GM21515 (cell line): ENCODE measurements at regions not wholly inside any gene's neighbourhood (a gene's known extent, or its start where the extent isn't known, plus 50 kb on each side); places are given as distances from the start of the nearest gene placed in this dataset.

Source experiments
- ATAC-seq: cut with Tn5 transposase; IDR thresholded peaks from one replicate; pipeline ENCODE4 v1.9.1; 2021; ENCODE audit not compliant: unreplicated experiment

DNA sequence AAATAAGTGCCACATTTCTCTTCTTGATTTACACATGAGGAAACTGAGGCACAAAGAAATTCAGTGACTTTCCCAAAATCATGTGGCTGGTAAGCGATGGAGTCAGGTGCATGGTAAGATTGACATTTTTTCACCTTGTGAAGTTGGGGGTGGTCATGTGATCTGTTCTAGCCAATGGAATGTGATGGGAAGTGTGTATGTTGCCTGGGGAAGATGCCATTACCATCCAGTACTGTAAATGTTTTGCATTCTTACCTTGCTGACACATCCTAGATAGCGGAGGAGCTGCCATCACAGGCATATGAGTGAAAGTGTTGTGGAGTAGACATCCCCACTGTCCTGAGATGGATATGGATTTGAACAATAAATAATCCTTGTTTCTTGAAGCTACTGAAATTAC lies 499.6 kb upstream of the SULF2 start:
- no peak for ATAC-seq

GRCh38 chr20:48284315-48284714 lies 499.0 kb upstream of the SULF2 start:
- ATAC-seq = no peak

- no peak for ATAC-seq
Observed at GRCh38 chr20:48283470-48284110, 498.3 kb upstream of the SULF2 start.

DNA sequence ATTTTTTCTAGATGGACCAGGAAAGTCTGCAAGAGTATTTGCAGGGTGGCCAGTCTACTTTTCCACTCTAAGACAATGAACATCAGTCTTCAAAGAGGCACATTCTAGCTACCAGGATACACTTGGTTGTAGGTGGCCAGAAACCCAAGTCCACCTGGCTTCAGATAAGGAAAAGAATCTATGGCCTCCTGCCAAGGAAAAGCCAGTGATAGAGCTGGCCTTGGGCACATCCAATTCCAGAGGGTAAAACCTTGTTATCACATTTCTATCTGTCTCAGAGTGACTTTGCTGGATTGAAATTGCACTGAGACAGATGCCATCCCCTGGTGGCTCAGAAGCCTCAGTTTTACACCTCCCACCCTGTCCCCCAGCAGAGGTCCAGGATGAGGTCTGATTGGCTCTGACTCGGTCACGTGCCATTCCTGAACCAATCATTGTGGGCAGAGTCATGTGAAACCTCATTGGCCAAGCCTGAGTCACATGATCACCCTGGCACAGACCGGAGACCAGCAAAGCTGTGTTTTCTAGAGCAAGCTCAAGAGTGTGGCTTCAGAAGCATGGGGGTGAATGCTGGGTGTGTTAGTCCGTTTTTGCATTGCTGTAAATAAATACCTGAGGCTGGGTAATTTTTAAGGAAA lies 497.4 kb upstream of the SULF2 start:
- no peak for ATAC-seq

GRCh38 chr20:48281501-48281900 lies 496.2 kb upstream of the SULF2 start:
- ATAC-seq = no peak

DNA sequence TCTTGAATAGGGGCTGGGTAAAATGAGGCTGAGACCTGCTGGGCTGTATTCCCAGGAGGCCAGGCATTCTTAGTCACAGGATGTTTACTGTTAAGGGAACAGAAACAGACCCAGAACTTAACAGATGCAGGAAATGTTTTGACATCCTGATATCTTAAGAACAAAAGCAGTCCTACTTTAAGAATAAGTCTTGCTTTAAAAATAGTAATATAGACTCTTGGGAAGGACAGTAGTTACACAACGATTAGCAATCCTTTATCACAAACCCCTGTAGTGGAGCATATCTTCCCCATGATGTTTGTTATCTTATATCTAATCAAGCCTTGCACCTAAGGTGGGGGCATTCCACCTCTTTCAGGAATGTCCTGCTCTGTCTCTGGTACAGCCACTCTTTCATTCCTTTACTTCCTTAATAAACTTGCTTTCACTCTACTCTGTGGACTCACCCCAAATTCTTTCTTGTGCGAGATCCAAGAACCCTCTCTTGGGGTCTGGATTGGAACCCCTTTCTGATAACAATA lies 493.7 kb upstream of the SULF2 start:
- no peak for ATAC-seq

DNA sequence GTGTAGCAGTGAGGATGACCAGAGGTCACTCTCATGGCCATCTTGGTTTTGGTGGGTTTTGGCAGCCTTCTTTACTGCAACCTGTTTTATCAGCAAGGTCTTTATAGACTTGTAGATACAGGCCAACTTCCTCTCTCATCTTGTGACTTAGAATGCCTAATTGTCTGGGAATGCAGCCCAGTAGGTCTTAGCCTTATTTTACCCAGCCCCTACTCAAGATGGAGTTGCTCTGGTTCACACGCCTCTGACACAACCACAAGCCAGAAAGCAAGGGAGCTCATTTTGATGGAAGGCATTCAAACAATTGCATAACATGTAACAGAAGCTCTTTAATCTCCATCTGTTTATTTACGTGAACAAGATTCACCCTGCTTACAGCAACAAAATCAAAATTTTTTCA lies 492.0 kb upstream of the SULF2 start:
- no peak for ATAC-seq

- ATAC-seq = no peak
Observed at GRCh38 chr20:48276021-48276342, 490.7 kb upstream of the SULF2 start.

- no peak for ATAC-seq
Observed at GRCh38 chr20:48275286-48276020, 490.2 kb upstream of the SULF2 start.

- no peak for ATAC-seq
Observed at GRCh38 chr20:48273843-48274242, 488.6 kb upstream of the SULF2 start.

- ATAC-seq = no peak
Observed at GRCh38 chr20:48270885-48271284, 485.6 kb upstream of the SULF2 start.

DNA sequence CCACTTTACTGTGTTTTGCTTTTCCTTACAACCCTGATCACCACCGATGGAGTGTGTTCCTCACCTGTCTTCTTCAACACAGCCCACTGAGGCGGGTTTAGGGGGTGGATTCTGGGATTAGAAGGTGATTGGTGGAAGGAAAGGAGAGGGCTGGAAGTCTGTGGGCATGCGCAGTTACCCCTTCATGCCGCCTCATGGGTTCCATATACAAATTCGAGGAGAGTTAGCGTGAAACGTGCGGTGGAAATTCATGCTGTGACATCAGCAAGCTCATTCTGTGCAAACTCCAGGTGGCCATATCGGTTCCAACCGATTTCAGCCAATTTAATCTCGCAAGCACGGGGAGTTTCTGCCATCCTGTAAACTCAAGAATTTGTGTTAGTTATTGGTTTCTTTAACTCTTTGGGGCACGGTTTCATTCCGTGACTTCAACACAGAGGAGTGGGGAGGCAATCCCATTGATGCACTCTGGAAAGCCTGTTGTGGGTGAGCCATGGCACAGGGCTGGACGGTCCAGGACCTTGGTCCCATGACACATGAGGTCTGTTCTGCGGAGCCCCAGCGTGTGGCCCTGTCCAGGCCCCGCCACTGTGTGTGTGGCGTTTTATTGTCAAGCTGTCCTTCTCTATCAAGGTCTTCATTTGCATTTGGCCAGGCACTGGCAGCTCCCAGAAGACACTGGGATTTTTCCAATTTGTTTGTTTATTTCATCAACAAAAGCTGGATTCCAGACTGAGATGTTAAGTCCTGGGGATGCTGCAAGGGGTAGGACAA lies 482.8 kb upstream of the SULF2 start:
- ATAC-seq = no peak

DNA sequence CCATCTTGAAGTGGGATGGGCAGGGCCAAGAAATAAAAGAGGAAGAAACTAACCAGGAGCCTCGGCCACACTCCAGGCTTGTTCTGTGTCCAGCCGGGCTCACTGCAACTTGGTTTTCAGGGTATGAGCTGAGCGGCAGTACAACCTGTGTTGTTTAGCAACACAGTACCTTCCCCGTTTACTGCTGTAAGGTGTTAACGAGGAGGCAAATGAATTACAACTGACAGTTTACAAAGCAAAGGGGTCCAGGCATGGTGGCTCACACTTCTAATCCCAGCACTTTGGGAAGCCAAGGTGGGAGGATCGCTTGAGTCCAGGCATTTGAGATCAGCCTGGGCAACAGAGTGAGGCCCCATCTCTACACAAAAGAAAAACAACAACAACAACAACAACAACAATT lies 481.3 kb upstream of the SULF2 start:
- ATAC-seq = no peak

- ATAC-seq = no peak
Observed at GRCh38 chr20:48265791-48266190, 480.5 kb upstream of the SULF2 start.

GRCh38 chr20:48262955-48263354 lies 477.7 kb upstream of the SULF2 start:
- ATAC-seq = no peak

DNA sequence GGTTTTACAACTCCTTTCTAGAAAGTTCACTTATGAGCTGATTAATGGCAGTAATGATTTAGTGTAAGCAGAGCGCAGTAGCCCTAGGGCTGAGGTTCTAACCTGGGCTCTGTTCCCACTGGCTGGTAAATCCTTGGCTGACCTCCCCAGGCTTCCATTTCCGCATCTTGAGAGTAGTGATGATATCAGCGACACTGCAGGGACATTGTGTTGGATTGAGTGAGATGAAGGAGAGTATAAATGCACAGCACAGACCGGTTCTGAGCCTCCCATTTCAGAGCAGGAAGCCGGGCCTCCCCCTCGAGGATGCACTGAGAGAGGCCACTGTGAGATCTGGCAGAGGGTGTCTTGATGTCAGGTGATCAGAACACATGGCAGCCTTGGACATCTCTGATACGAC lies 477.2 kb upstream of the SULF2 start:
- no peak for ATAC-seq

DNA sequence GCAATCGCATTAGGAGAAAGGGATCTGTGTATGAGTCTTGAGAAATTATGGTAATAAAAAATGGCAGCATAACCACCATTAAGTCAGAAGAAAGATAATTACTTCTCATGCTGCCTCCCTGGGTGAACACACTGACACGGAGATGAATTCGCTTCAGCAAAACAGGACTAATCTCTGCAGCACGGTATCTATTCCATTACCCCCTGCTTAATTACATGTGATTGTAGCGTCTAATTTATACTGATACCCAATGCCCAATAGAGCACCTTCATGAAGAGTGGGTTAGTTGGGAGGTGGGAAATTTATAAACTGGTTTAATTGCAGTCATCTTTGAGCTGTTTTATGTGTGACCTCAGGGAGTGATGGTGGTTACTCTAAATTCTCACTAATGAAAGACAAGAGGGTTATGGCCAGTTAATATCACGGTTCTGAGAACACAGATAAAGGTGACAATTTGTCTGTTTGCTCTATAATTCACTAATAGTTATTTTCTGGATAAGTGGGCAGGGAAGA lies 476.2 kb upstream of the SULF2 start:
- no peak for ATAC-seq

DNA sequence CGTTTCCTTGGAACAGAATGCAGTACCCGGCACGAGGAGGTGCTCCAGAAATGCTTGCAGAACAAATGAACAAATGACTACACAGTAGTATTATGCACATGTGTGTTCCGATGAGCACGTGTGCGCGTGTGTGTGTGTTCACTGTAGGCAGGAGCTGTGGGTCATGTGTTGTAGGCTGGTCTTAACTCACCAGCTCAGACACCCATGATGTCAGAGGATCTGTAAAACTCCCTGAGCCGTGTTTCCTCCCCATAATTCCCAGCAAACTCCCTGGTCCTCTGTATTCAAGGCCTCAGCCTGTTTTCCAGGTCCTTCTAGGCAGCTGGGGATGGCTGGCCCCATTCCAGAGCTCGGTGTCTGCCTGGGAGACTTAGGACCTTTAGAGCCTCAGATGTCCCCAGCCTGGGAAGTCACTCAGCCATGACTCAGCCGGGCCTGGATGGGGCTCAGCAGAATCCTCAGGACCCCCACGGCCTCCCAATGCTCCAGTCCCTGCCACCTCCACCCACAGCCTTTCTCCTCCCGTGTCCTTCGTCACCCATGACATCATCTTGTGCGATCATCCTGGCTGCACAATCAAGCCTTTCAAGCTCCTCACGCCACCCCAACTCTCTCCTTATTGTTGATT lies 475.0 kb upstream of the SULF2 start:
- no peak for ATAC-seq

DNA sequence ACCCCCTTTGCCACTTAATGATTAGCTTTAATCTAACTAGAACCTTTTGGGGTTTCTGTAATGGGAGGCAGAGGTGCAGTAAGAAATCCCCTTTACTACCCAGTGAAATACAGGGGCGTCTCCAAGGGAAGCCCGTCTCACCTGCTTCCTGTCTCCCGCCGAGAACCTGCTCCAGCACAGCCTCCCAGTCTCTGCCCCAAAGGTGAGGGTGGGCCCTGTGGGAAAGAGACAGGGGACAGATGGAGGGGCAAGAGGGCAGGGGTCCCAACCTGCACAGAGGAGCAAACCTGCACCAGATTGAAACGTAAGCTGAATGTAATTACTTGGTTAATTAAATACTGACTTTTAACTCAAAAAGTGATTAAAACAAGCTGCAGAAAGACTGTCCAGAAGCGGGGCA lies 474.2 kb upstream of the SULF2 start:
- ATAC-seq = no peak

GRCh38 chr20:48257833-48258232 lies 472.6 kb upstream of the SULF2 start:
- no peak for ATAC-seq

DNA sequence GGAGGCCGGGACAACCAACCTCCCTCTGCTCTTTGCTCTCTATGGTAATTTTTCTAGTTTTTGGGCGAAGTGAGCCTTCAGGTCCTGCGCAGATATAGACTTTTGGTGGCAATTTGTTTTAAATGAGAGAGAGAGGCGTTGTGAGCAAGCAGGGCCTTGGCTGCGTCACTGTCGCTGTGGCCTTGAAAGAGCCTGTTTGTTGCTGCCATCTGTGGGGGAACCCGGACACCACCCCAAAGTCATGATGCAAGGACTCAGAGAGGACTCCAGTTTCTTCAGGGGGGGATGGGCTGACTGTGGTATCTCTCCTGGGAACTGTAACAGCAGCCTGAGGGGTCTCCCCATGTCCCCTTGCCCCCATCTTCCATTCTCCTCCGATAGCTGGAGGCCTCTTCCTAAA lies 462.7 kb upstream of the SULF2 start:
- ATAC-seq = no peak
